Vagina (tissue), 2 donors: ENCODE measurements at regions not wholly inside any gene's neighbourhood (a gene's known extent, or its start where the extent isn't known, plus 50 kb on each side); places are given as distances from the start of the nearest gene placed in this dataset.

Experiments used
- POLR2A ChIP-seq, 2 donors: fragments of 450-650 bp; IDR thresholded peaks; one replicate each; pipeline ENCODE4 v1.6.1; 2017; ENCODE audit warnings: antibody characterized with exemption in 2 of 2, mild to moderate bottlenecking in 2 of 2, moderate library complexity in 2 of 2
- TF ChIP-seq, protein P1 (sequence below), 3 experiments: fragments of 450-650 bp in 2 of 3; fragments of 200-600 bp in 1 of 3; sonication (generic) in 1 of 3; IDR thresholded peaks; one replicate each; pipeline ENCODE4 v1.5.1; 2017 to 2019; ENCODE audit warnings: antibody characterized with exemption in 3 of 3, mild to moderate bottlenecking in 2 of 3, moderate library complexity in 2 of 3

DNA sequence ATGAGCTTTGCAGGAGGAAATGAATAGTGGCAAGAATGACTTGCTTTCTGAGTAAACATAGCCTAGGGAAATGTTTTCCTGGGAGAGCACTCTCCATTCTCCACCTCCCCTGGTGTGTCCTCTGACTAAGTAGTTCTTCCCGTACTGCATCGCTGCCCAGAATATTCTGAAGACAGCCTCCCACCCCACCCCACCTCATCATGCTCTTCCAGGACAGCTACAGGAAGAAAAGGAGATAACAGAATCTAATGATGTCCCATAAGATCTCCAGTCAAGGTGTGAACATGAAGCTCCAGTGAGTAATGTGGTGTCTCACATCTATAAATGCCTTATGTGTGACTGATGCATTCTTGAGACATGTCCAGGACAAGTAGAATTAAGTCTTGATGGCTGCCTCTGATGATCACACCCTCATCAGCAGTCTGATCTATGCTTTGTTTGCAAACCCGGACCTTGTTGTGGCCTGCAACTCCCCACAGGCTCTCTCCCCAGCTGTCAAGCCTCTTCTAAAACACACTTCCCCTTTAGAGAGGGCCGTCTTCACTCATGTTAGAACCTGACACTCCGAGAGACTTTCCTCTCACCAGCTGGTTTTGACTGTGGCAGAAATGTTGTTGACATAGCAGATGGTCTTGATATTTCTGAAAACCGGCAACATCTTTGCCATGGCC is 183.0 kb downstream of the CYYR1 start:
- TF ChIP-seq, protein P1, sequence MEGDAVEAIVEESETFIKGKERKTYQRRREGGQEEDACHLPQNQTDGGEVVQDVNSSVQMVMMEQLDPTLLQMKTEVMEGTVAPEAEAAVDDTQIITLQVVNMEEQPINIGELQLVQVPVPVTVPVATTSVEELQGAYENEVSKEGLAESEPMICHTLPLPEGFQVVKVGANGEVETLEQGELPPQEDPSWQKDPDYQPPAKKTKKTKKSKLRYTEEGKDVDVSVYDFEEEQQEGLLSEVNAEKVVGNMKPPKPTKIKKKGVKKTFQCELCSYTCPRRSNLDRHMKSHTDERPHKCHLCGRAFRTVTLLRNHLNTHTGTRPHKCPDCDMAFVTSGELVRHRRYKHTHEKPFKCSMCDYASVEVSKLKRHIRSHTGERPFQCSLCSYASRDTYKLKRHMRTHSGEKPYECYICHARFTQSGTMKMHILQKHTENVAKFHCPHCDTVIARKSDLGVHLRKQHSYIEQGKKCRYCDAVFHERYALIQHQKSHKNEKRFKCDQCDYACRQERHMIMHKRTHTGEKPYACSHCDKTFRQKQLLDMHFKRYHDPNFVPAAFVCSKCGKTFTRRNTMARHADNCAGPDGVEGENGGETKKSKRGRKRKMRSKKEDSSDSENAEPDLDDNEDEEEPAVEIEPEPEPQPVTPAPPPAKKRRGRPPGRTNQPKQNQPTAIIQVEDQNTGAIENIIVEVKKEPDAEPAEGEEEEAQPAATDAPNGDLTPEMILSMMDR (IDR thresholded peaks at IDR 0.05): no peak
- TF ChIP-seq POLR2A (IDR thresholded peaks at IDR 0.05): no peak
